ENCODE measurements at regions not wholly inside any gene's neighbourhood (a gene's known extent, or its start where the extent isn't known, plus 50 kb on each side); places are given as distances from the start of the nearest gene placed in this dataset.

- no peak overlapping the region for H3K9ac ChIP-seq (ENCODE audit: low read length)
- no peak overlapping the region for H3K27ac ChIP-seq (ENCODE audit: low read depth, low read length)
- H3K4me1 ChIP-seq (ENCODE audit: control insufficient read depth, insufficient read depth, low read length) = no peaks in the 10 kb centered on the region
- H3K36me3 ChIP-seq (ENCODE audit: control insufficient read depth, insufficient read depth, low read length) = no peaks in the 10 kb centered on the region
- H3K4me3 ChIP-seq (ENCODE audit: low read depth, low read length) = no peak overlapping the region
- no peaks in the 10 kb centered on the region for H3K27me3 ChIP-seq (ENCODE audit: control insufficient read depth, insufficient read depth, low read length)
- H3K9me3 ChIP-seq (ENCODE audit: control insufficient read depth, insufficient read depth, low read depth, low read length) = peaks cover 9% of the 10 kb centered on the region; the same call in 1 of the 2 replicates
These were observed 212.4 kb upstream of the CWC22 start for GRCh38 chr2:180219491-180219890.

- no peaks in the 10 kb centered on the region for H3K36me3 ChIP-seq (ENCODE audit: control insufficient read depth, insufficient read depth, low read length)
- no peak overlapping the region for H3K9ac ChIP-seq (ENCODE audit: low read length)
- H3K27me3 ChIP-seq (ENCODE audit: control insufficient read depth, insufficient read depth, low read length) = no peaks in the 10 kb centered on the region
- H3K4me3 ChIP-seq (ENCODE audit: low read depth, low read length) = no peak overlapping the region
- H3K9me3 ChIP-seq (ENCODE audit: control insufficient read depth, insufficient read depth, low read depth, low read length) = no peaks in the 10 kb centered on the region
- H3K4me1 ChIP-seq (ENCODE audit: control insufficient read depth, insufficient read depth, low read length) = 0 out of 2 replicates have a peak, but pooled peaks cover 7% of the 10 kb centered on the region
- no peak overlapping the region for H3K27ac ChIP-seq (ENCODE audit: low read depth, low read length)
These were observed 201.7 kb upstream of the CWC22 start for GRCh38 chr2:180208841-180209240.

GRCh38 chr2:180205621-180206235 is 198.6 kb upstream of the CWC22 start:
- Histone ChIP-seq H3K9ac (ENCODE audit: low read length) (no peak overlapping the region), H3K4me3 (ENCODE audit: low read depth, low read length) (no peak overlapping the region), H3K27me3 (ENCODE audit: control insufficient read depth, insufficient read depth, low read length) (no peaks in the 10 kb centered on the region), H3K9me3 (ENCODE audit: control insufficient read depth, insufficient read depth, low read depth, low read length) (no peaks in the 10 kb centered on the region), H3K36me3 (ENCODE audit: control insufficient read depth, insufficient read depth, low read length) (no peaks in the 10 kb centered on the region), H3K27ac (ENCODE audit: low read depth, low read length) (no peak overlapping the region), H3K4me1 (ENCODE audit: control insufficient read depth, insufficient read depth, low read length) (peaks cover 15% of the 10 kb centered on the region; the same call in 1 of the 2 replicates)

- H3K4me1 ChIP-seq (ENCODE audit: control insufficient read depth, insufficient read depth, low read length) = peaks cover 15% of the 10 kb centered on the region; the same call in 1 of the 2 replicates
- no peak overlapping the region for H3K27ac ChIP-seq (ENCODE audit: low read depth, low read length)
- H3K27me3 ChIP-seq (ENCODE audit: control insufficient read depth, insufficient read depth, low read length) = no peaks in the 10 kb centered on the region
- no peaks in the 10 kb centered on the region for H3K9me3 ChIP-seq (ENCODE audit: control insufficient read depth, insufficient read depth, low read depth, low read length)
- no peaks in the 10 kb centered on the region for H3K36me3 ChIP-seq (ENCODE audit: control insufficient read depth, insufficient read depth, low read length)
- no peak overlapping the region for H3K9ac ChIP-seq (ENCODE audit: low read length)
- H3K4me3 ChIP-seq (ENCODE audit: low read depth, low read length) = no peak overlapping the region
These were observed 196.9 kb upstream of the CWC22 start for GRCh38 chr2:180203972-180204371.

GRCh38 chr2:180202467-180202951 is 195.4 kb upstream of the CWC22 start:
- Histone ChIP-seq H3K4me3 (ENCODE audit: low read depth, low read length) (no peak overlapping the region), H3K36me3 (ENCODE audit: control insufficient read depth, insufficient read depth, low read length) (no peaks in the 10 kb centered on the region), H3K27ac (ENCODE audit: low read depth, low read length) (no peak overlapping the region), H3K4me1 (ENCODE audit: control insufficient read depth, insufficient read depth, low read length) (peaks cover 15% of the 10 kb centered on the region; the same call in 1 of the 2 replicates), H3K9ac (ENCODE audit: low read length) (no peak overlapping the region), H3K9me3 (ENCODE audit: control insufficient read depth, insufficient read depth, low read depth, low read length) (no peaks in the 10 kb centered on the region), H3K27me3 (ENCODE audit: control insufficient read depth, insufficient read depth, low read length) (no peaks in the 10 kb centered on the region)

GRCh38 chr2:180196419-180196977 is 189.4 kb upstream of the CWC22 start:
- peak overlapping the region; percentile 2; the same call in 1 of the 2 replicates for H3K4me3 ChIP-seq (ENCODE audit: low read depth, low read length)
- peaks cover 14% of the 10 kb centered on the region for H3K4me1 ChIP-seq (ENCODE audit: control insufficient read depth, insufficient read depth, low read length)
- no peaks in the 10 kb centered on the region for H3K9me3 ChIP-seq (ENCODE audit: control insufficient read depth, insufficient read depth, low read depth, low read length)
- no peaks in the 10 kb centered on the region for H3K27me3 ChIP-seq (ENCODE audit: control insufficient read depth, insufficient read depth, low read length)
- H3K36me3 ChIP-seq (ENCODE audit: control insufficient read depth, insufficient read depth, low read length) = no peaks in the 10 kb centered on the region
- no peak overlapping the region for H3K9ac ChIP-seq (ENCODE audit: low read length)
- H3K27ac ChIP-seq (ENCODE audit: low read depth, low read length) = no peak overlapping the region

- H3K27me3 ChIP-seq (ENCODE audit: control insufficient read depth, insufficient read depth, low read length) = no peaks in the 10 kb centered on the region
- H3K9me3 ChIP-seq (ENCODE audit: control insufficient read depth, insufficient read depth, low read depth, low read length) = no peaks in the 10 kb centered on the region
- no peak overlapping the region for H3K9ac ChIP-seq (ENCODE audit: low read length)
- no peaks in the 10 kb centered on the region for H3K36me3 ChIP-seq (ENCODE audit: control insufficient read depth, insufficient read depth, low read length)
- H3K4me3 ChIP-seq (ENCODE audit: low read depth, low read length) = no peak overlapping the region
- no peak overlapping the region for H3K27ac ChIP-seq (ENCODE audit: low read depth, low read length)
- peaks cover 21% of the 10 kb centered on the region for H3K4me1 ChIP-seq (ENCODE audit: control insufficient read depth, insufficient read depth, low read length)
These were observed 188.8 kb upstream of the CWC22 start for GRCh38 chr2:180195847-180196246.

- Histone ChIP-seq H3K27me3 (ENCODE audit: control insufficient read depth, insufficient read depth, low read length) (no peaks in the 10 kb centered on the region), H3K4me3 (ENCODE audit: low read depth, low read length) (no peak overlapping the region), H3K4me1 (ENCODE audit: control insufficient read depth, insufficient read depth, low read length) (peaks cover 18% of the 10 kb centered on the region), H3K9ac (ENCODE audit: low read length) (no peak overlapping the region), H3K27ac (ENCODE audit: low read depth, low read length) (peak overlapping the region; percentile 40; the same call in 1 of the 2 replicates), H3K9me3 (ENCODE audit: control insufficient read depth, insufficient read depth, low read depth, low read length) (no peaks in the 10 kb centered on the region), H3K36me3 (ENCODE audit: control insufficient read depth, insufficient read depth, low read length) (no peaks in the 10 kb centered on the region)
These were observed 184.5 kb upstream of the CWC22 start for GRCh38 chr2:180191432-180192124.

GRCh38 chr2:180190851-180191250 is 183.8 kb upstream of the CWC22 start:
- H3K27me3 ChIP-seq (ENCODE audit: control insufficient read depth, insufficient read depth, low read length) = no peaks in the 10 kb centered on the region
- no peak overlapping the region for H3K4me3 ChIP-seq (ENCODE audit: low read depth, low read length)
- H3K36me3 ChIP-seq (ENCODE audit: control insufficient read depth, insufficient read depth, low read length) = no peaks in the 10 kb centered on the region
- no peak overlapping the region for H3K27ac ChIP-seq (ENCODE audit: low read depth, low read length)
- no peaks in the 10 kb centered on the region for H3K9me3 ChIP-seq (ENCODE audit: control insufficient read depth, insufficient read depth, low read depth, low read length)
- no peak overlapping the region for H3K9ac ChIP-seq (ENCODE audit: low read length)
- H3K4me1 ChIP-seq (ENCODE audit: control insufficient read depth, insufficient read depth, low read length) = peaks cover 11% of the 10 kb centered on the region

GRCh38 chr2:180187611-180188010 is 180.5 kb upstream of the CWC22 start:
- Histone ChIP-seq H3K4me1 (ENCODE audit: control insufficient read depth, insufficient read depth, low read length) (peaks cover 9% of the 10 kb centered on the region; the same call in 1 of the 2 replicates), H3K27ac (ENCODE audit: low read depth, low read length) (no peak overlapping the region), H3K9me3 (ENCODE audit: control insufficient read depth, insufficient read depth, low read depth, low read length) (no peaks in the 10 kb centered on the region), H3K36me3 (ENCODE audit: control insufficient read depth, insufficient read depth, low read length) (no peaks in the 10 kb centered on the region), H3K9ac (ENCODE audit: low read length) (no peak overlapping the region), H3K27me3 (ENCODE audit: control insufficient read depth, insufficient read depth, low read length) (no peaks in the 10 kb centered on the region), H3K4me3 (ENCODE audit: low read depth, low read length) (no peak overlapping the region)

GRCh38 chr2:180184506-180184905 is 177.4 kb upstream of the CWC22 start:
- Histone ChIP-seq H3K4me1 (ENCODE audit: control insufficient read depth, insufficient read depth, low read length) (peaks cover 24% of the 10 kb centered on the region), H3K36me3 (ENCODE audit: control insufficient read depth, insufficient read depth, low read length) (no peaks in the 10 kb centered on the region), H3K4me3 (ENCODE audit: low read depth, low read length) (no peak overlapping the region), H3K27ac (ENCODE audit: low read depth, low read length) (no peak overlapping the region), H3K27me3 (ENCODE audit: control insufficient read depth, insufficient read depth, low read length) (no peaks in the 10 kb centered on the region), H3K9me3 (ENCODE audit: control insufficient read depth, insufficient read depth, low read depth, low read length) (no peaks in the 10 kb centered on the region), H3K9ac (ENCODE audit: low read length) (no peak overlapping the region)

All from HUES6 (cell line).